K562 (cell line): ENCODE measurements at regions not wholly inside any gene's neighbourhood (a gene's known extent, or its start where the extent isn't known, plus 50 kb on each side); places are given as distances from the start of the nearest gene placed in this dataset.

Experiments
- ATAC-seq: fragments of 200-7000 bp; cut with Tn5 transposase; 3 replicates; pipeline ENCODE4 v1.9.1; 2020; ENCODE audit warnings: moderate library complexity
- BruUV-seq: library from RNA; stranded (reverse); fragments of 400-500 nt; replicated peaks from 2 replicates; lab custom pipeline; 2021; lab: Mats Ljungman, UMichigan
- CTCF ChIA-PET: fragments of 300-600 bp; formaldehyde crosslinking; extraction: SDS; loops from one replicate; lab custom pipeline; 2021; ENCODE audit warnings: low intra/inter-chr PET ratio; lab: Yijun Ruan, JAX
- POLR2A ChIA-PET: fragments of 300-600, 350-650 bp; sonication (Branson Sonifier 250); formaldehyde crosslinking; extraction: SDS; loops from one replicate; lab custom pipeline; 2021; ENCODE audit warnings: antibody characterized with exemption, inconsistent platforms; lab: Yijun Ruan, JAX
- DNase-seq, 4 experiments: peaks; one replicate each; pipeline versions ENCODE4 v3.0.0 to v3.0.0-alpha.2; 2011 to 2018; ENCODE audit warnings: low spot score in 3 of 4, mixed read lengths in 3 of 4; ENCODE audit errors: extremely low read depth in 1 of 4
- FAIRE-seq: peaks from 2 replicates; lab custom pipeline; 2011; peaks lifted over from hg19 to GRCh38; lab: Jason Lieb, UNC
- H2AFZ ChIP-seq: 2 replicates; pipeline ENCODE4 v1.6.0; 2011; ENCODE audit warnings: low read depth, low read length, control low read depth, inconsistent platforms
- H3K27ac ChIP-seq: fragments of 200-600 bp; 3 replicates; pipeline ENCODE4 v1.8.0; 2011; ENCODE audit warnings: low read depth, mild to moderate bottlenecking, control low read depth, inconsistent platforms, low read length, moderate library complexity, mixed read lengths; ENCODE audit errors: extremely low read depth
- H3K27me3 ChIP-seq, 2 experiments: fragments of 300-600 bp in 1 of 2; 2 replicates in 1 of 2; 3 replicates in 1 of 2; pipeline versions ENCODE4 v1.6.0 to v1.8.0; 2011; ENCODE audit warnings: inconsistent platforms in 2 of 2, low read length in 2 of 2, mild to moderate bottlenecking in 1 of 2, mixed read lengths in 1 of 2, moderate library complexity in 1 of 2; ENCODE audit not compliant: control insufficient read depth in 2 of 2, insufficient read depth in 2 of 2
- H3K36me3 ChIP-seq: fragments of 300-600 bp; 3 replicates; pipeline ENCODE4 v1.8.0; 2011; ENCODE audit warnings: mild to moderate bottlenecking, low read length, inconsistent platforms; ENCODE audit not compliant: control insufficient read depth, insufficient read depth
- H3K4me1 ChIP-seq, 2 experiments: fragments of 200-600 bp in 1 of 2; replicated peaks in 1 of 2; 2 replicates in 1 of 2; 3 replicates in 1 of 2; pipeline versions ENCODE4 v1.5.1 to v1.8.0; 2011; ENCODE audit warnings: inconsistent platforms in 2 of 2, low read length in 2 of 2, mild to moderate bottlenecking in 1 of 2, mixed read lengths in 1 of 2, moderate library complexity in 1 of 2; ENCODE audit not compliant: control insufficient read depth in 2 of 2, insufficient read depth in 2 of 2
- H3K4me2 ChIP-seq: 2 replicates; pipeline ENCODE4 v1.6.1; 2011; ENCODE audit warnings: low read length, control low read depth, inconsistent platforms, mixed read lengths; ENCODE audit not compliant: insufficient read depth
- H3K4me3 ChIP-seq: fragments of 200-600 bp; sonication (generic), shearing (Covaris generic); 2 replicates; pipeline ENCODE4 v1.5.1; 2016; ENCODE audit warnings: control low read depth, inconsistent platforms
- H3K79me2 ChIP-seq: fragments of 200-600 bp; 3 replicates; pipeline ENCODE4 v1.8.0; 2011; ENCODE audit warnings: low read length, inconsistent platforms; ENCODE audit not compliant: control insufficient read depth, insufficient read depth
- H3K9ac ChIP-seq, 2 experiments: 2 replicates each; pipeline versions ENCODE4 v1.6.0 to v1.6.1; 2011; ENCODE audit warnings: low read depth in 2 of 2, low read length in 2 of 2, control low read depth in 1 of 2, inconsistent platforms in 1 of 2, mild to moderate bottlenecking in 1 of 2, mixed read lengths in 1 of 2; ENCODE audit not compliant: insufficient read depth in 1 of 2
- H3K9me1 ChIP-seq: one replicate; pipeline ENCODE4 v1.6.0; 2011; ENCODE audit warnings: inconsistent platforms, mild to moderate bottlenecking, low read length, moderate library complexity; ENCODE audit not compliant: control insufficient read depth, insufficient read depth
- H3K9me3 ChIP-seq: replicated peaks from 2 replicates; pipeline ENCODE4 v1.5.1; 2011; ENCODE audit warnings: low read depth, low read length, inconsistent platforms; ENCODE audit not compliant: control insufficient read depth, insufficient read depth
- H4K20me1 ChIP-seq: replicated peaks from 2 replicates; pipeline ENCODE4 v1.6.1; 2011; ENCODE audit warnings: low read length, inconsistent platforms, mixed read lengths; ENCODE audit not compliant: control insufficient read depth, insufficient read depth
- CBFA2T3 ChIP-seq: fragments of 450-650 bp; IDR thresholded peaks from 2 replicates; pipeline ENCODE4 v1.6.1; 2017
- DIDO1 ChIP-seq: fragments of 450-650 bp; IDR thresholded peaks from 2 replicates; pipeline ENCODE4 v1.6.1; 2016; ENCODE audit warnings: low read depth, missing biosample characterization, missing genetic modification characterization
- DPF2 ChIP-seq: fragments of 450-650 bp; IDR thresholded peaks from 2 replicates; pipeline ENCODE4 v1.6.1; 2016
- FOS ChIP-seq: IDR thresholded peaks from 3 replicates; pipeline ENCODE4 v1.6.1; 2011; ENCODE audit not compliant: insufficient read length; ENCODE audit errors: extremely low read depth
- ILK ChIP-seq: fragments of 450-650 bp; IDR thresholded peaks from 2 replicates; pipeline ENCODE4 v1.6.1; 2016; ENCODE audit warnings: missing genetic modification characterization, low read depth, mild to moderate bottlenecking, missing compliant biosample characterization, moderate library complexity, borderline replicate concordance
- MTF1 ChIP-seq: fragments of 250-450 bp; sonication (Bioruptor Pico); IDR thresholded peaks from 2 replicates; pipeline ENCODE4 v1.9.0; 2021; ENCODE audit warnings: moderate library complexity, mild to moderate bottlenecking, inconsistent platforms, borderline replicate concordance
- OTX1 ChIP-seq: fragments of 450-650 bp; formaldehyde crosslinking; IDR thresholded peaks from 2 replicates; pipeline ENCODE4 v1.4.0; 2022; ENCODE audit warnings: mild to moderate bottlenecking
- TCFL5 ChIP-seq: fragments of 250-450 bp; sonication (Bioruptor Pico); conservative IDR thresholded peaks from 2 replicates; pipeline ENCODE4 v1.6.1; 2021; ENCODE audit warnings: mild to moderate bottlenecking, moderate library complexity, matching md5 sums
- TFE3 ChIP-seq: fragments of 450-650 bp; formaldehyde crosslinking; IDR thresholded peaks from 2 replicates; pipeline ENCODE4 v1.4.0; 2020; ENCODE audit warnings: mild to moderate bottlenecking, mixed read lengths
- ZNF143 ChIP-seq: sonication (generic); formaldehyde crosslinking; IDR thresholded peaks from 2 replicates; pipeline ENCODE4 v1.9.0; 2022; ENCODE audit warnings: mild to moderate bottlenecking, missing genetic modification reagents
- ZNF165 ChIP-seq: fragments of 250-450 bp; sonication (Bioruptor Pico); IDR thresholded peaks from 2 replicates; pipeline ENCODE4 v1.4.0; 2020; ENCODE audit warnings: borderline replicate concordance
- ZNF212 ChIP-seq: fragments of 450-650 bp; formaldehyde crosslinking; IDR thresholded peaks from 2 replicates; pipeline ENCODE4 v1.4.0; 2020; ENCODE audit warnings: mild to moderate bottlenecking
- ZNF232 ChIP-seq: sonication (generic); formaldehyde crosslinking; IDR thresholded peaks from 2 replicates; pipeline ENCODE4 v1.8.0; 2022; ENCODE audit warnings: mild to moderate bottlenecking, missing genetic modification reagents
- ZNF507 ChIP-seq: conservative IDR thresholded peaks from 2 replicates; pipeline ENCODE4 v1.6.1; 2017; ENCODE audit warnings: missing genetic modification characterization, missing compliant biosample characterization
- WGBS: fragments of 100-300 bp; shearing (Covaris generic); methylation state at CpG from one replicate; pipeline ENCODE4 v1.1.6; 2016; ENCODE audit warnings: low coverage, mixed read lengths; ENCODE audit not compliant: insufficient coverage; ENCODE audit errors: missing lambda C conversion rate; 5-methylcytosine and 5-hydroxymethylcytosine counted together
- in situ Hi-C: fragments of 300-500 bp; cut with MboI; formaldehyde crosslinking; loops from 4 replicates; pipeline ENCODE4 v1.15.0; 2018; ENCODE audit warnings: inconsistent platforms, mixed read lengths
- intact Hi-C: fragments of 100-400 bp; cut with micrococcal nuclease; formaldehyde crosslinking; loops from 2 replicates; pipeline ENCODE4 v1.14.2; 2022

- POLR2A ChIA-PET, result no interaction called here
- no peaks in the 10 kb centered on the region for H3K4me1 ChIP-seq
- no peak overlapping the region for H3K27ac ChIP-seq
- intact Hi-C loops (no loop called here), in situ Hi-C loops (no loop called here)
- no peak overlapping the region for H3K4me3 ChIP-seq
- no peak for TF ChIP-seq ZNF232
- peak; percentile 58 for TF ChIP-seq TFE3 (CRISPR knock-in tag)
- TF ChIP-seq ZNF165 (CRISPR knock-in tag), result no peak
- TF ChIP-seq OTX1 (CRISPR knock-in tag), result no peak
- no peak for TF ChIP-seq ZNF507
- TF ChIP-seq DPF2, result no peak
- no peak for TF ChIP-seq CBFA2T3
- H3K36me3 ChIP-seq, result no peaks in the 10 kb centered on the region
- H2AFZ ChIP-seq, result no peak overlapping the region
- no peaks in the 10 kb centered on the region for H3K9me1 ChIP-seq
- no peak overlapping the region for H3K9ac ChIP-seq
- no peaks in the 10 kb centered on the region for H3K9me3 ChIP-seq
- CTCF ChIA-PET, result no interaction called here
- H4K20me1 ChIP-seq, result no peaks in the 10 kb centered on the region
- peaks cover 0 to 5% of the 10 kb centered on the region in 2 experiments; a peak in 1 of 5 replicates for H3K27me3 ChIP-seq
- FAIRE-seq (peak; percentile 40), ATAC-seq (no peak), DNase-seq (no peak)
- no peaks in the 10 kb centered on the region for H3K79me2 ChIP-seq
- BruUV-seq, result no TSS peak
- 0% methylated on average over 4 of the region's 4 CpGs for WGBS
- H3K4me2 ChIP-seq, result no peak overlapping the region
Observed at GRCh38 chr2:16194530-16194929, 254.2 kb downstream of the MYCN start.

GRCh38 chr2:16194096-16194390 is 253.7 kb downstream of the MYCN start:
- H3K9me3 ChIP-seq, result no peaks in the 10 kb centered on the region
- no peak overlapping the region for H3K27ac ChIP-seq
- H3K4me1 ChIP-seq, result no peaks in the 10 kb centered on the region
- no peak overlapping the region for H2AFZ ChIP-seq
- H3K36me3 ChIP-seq, result no peaks in the 10 kb centered on the region
- ATAC-seq (no peak), DNase-seq (no peak), FAIRE-seq (no peak)
- ChIA-PET CTCF (no interaction called here), POLR2A (no interaction called here)
- in situ Hi-C loops, result no loop called here
- 6% methylated on average over 1 of the region's 1 CpG for WGBS
- no peaks in the 10 kb centered on the region for H4K20me1 ChIP-seq
- no peak overlapping the region for H3K4me3 ChIP-seq
- no peak overlapping the region for H3K4me2 ChIP-seq
- peaks cover 0 to 5% of the 10 kb centered on the region in 2 experiments; a peak in 1 of 5 replicates for H3K27me3 ChIP-seq
- intact Hi-C loops, result no loop called here
- no peaks in the 10 kb centered on the region for H3K79me2 ChIP-seq
- no peak overlapping the region for H3K9ac ChIP-seq
- BruUV-seq, result no TSS peak
- H3K9me1 ChIP-seq, result no peaks in the 10 kb centered on the region
- TF ChIP-seq FOS, result no peak
- TF ChIP-seq DIDO1 (tag), result no peak
- TF ChIP-seq CBFA2T3, result no peak
- TF ChIP-seq ILK, result no peak
- TF ChIP-seq ZNF143, result no peak
- no peak for TF ChIP-seq TCFL5 (CRISPR knock-in tag)
- no peak for TF ChIP-seq ZNF212 (CRISPR knock-in tag)
- TF ChIP-seq MTF1 (CRISPR knock-in tag), result no peak
